ENCODE measurements at regions not wholly inside any gene's neighbourhood (a gene's known extent, or its start where the extent isn't known, plus 50 kb on each side); places are given as distances from the start of the nearest gene placed in this dataset.

DNA sequence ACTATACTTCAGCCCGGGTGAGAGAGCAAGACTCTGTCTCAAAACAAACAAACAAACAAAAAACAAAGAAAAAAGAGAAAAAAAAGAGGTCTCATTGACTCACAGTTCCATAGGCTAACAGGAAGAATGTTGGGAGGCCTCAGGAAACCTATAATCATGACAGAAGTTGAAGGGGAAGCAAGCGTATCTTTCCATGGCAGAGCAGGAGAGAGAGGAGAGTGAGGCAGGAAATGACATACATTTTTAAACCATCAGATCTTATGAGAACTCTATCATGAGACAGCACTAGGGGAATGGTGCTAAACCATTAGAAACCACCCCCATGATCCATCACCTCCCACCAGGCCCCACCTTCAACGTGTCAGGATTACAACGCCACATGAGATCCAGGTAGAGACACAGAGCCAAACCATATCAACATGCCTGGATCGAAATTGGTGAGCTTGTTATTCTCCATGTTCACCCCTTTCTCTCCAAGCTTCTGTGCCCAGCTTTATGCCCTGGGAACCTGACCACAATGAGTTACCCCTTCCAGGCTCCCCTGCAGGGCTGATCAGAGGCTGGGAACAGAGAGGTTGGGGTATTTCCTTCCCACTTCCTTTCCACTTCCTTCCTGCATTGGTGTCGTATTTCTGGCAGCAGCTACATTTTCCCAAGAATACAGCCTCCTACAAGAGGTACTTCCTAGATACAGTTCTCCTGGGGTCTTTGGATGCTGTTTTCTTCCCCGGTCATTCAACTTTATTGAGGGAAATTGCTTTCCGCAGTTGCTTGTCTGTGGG is 219.3 kb upstream of the FLRT2 start:
- no peak for DNase-seq (ENCODE audit: low spot score)
- in situ Hi-C loops (cut with MboI; ENCODE audit: low pct_unique_long_range_greater_than_20kb, low sequenced_read_pairs, unreplicated experiment) = no loop called here
- TF ChIP-seq, protein P1, sequence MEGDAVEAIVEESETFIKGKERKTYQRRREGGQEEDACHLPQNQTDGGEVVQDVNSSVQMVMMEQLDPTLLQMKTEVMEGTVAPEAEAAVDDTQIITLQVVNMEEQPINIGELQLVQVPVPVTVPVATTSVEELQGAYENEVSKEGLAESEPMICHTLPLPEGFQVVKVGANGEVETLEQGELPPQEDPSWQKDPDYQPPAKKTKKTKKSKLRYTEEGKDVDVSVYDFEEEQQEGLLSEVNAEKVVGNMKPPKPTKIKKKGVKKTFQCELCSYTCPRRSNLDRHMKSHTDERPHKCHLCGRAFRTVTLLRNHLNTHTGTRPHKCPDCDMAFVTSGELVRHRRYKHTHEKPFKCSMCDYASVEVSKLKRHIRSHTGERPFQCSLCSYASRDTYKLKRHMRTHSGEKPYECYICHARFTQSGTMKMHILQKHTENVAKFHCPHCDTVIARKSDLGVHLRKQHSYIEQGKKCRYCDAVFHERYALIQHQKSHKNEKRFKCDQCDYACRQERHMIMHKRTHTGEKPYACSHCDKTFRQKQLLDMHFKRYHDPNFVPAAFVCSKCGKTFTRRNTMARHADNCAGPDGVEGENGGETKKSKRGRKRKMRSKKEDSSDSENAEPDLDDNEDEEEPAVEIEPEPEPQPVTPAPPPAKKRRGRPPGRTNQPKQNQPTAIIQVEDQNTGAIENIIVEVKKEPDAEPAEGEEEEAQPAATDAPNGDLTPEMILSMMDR (IDR thresholded peaks at IDR 0.05; ENCODE audit: extremely low read depth, insufficient read depth, missing control alignments) = no peak

- no peak for DNase-seq (ENCODE audit: low spot score)
- in situ Hi-C loops (cut with MboI; ENCODE audit: low pct_unique_long_range_greater_than_20kb, low sequenced_read_pairs, unreplicated experiment) = no loop called here
- TF ChIP-seq, protein P1 (IDR thresholded peaks at IDR 0.05; ENCODE audit: extremely low read depth, insufficient read depth, missing control alignments) = no peak
Measured at GRCh38 chr14:85313560-85314207, 216.3 kb upstream of the FLRT2 start.

GRCh38 chr14:85315290-85315689 is 214.7 kb upstream of the FLRT2 start:
- in situ Hi-C loops (cut with MboI; ENCODE audit: low pct_unique_long_range_greater_than_20kb, low sequenced_read_pairs, unreplicated experiment) = no loop called here
- DNase-seq (ENCODE audit: low spot score) = no peak
- TF ChIP-seq, protein P1 (IDR thresholded peaks at IDR 0.05; ENCODE audit: extremely low read depth, insufficient read depth, missing control alignments) = no peak

DNA sequence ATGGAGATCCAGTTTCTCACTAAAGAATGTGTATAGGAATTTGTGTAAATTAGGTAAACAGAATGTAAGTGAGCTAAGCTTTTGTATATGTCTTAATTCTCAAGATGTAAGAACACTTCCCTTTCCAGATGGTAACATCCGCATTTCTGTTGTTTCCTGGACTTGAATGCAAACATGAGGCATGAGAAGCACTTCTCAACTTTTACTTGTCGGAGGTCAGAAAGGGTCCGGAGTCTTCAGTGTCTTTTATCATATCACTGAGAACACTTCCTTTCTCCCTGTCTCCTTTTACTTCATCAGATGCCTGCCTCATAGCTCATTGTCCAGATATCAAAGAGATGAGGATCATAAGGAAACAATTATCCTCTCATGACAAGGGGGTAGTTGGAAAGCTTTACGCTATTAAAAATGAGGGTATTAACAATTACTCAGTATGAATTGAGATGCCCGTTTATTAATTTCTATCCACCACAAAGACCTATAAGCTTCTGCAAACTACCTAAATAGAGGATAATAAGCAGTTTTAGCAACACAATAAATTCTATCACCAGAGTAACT is 214.1 kb upstream of the FLRT2 start:
- in situ Hi-C loops (cut with MboI; ENCODE audit: low pct_unique_long_range_greater_than_20kb, low sequenced_read_pairs, unreplicated experiment) = no loop called here
- TF ChIP-seq, protein P1 (IDR thresholded peaks at IDR 0.05; ENCODE audit: extremely low read depth, insufficient read depth, missing control alignments) = no peak
- DNase-seq (ENCODE audit: low spot score) = no peak

- DNase-seq (ENCODE audit: low spot score) = no peak
- TF ChIP-seq, protein P1 (IDR thresholded peaks at IDR 0.05; ENCODE audit: extremely low read depth, insufficient read depth, missing control alignments) = no peak
- in situ Hi-C loops (cut with MboI; ENCODE audit: low pct_unique_long_range_greater_than_20kb, low sequenced_read_pairs, unreplicated experiment) = no loop called here
Measured at GRCh38 chr14:85316701-85317410, 213.1 kb upstream of the FLRT2 start.

- DNase-seq (ENCODE audit: low spot score) = no peak
- in situ Hi-C loops (cut with MboI; ENCODE audit: low pct_unique_long_range_greater_than_20kb, low sequenced_read_pairs, unreplicated experiment) = no loop called here
Measured at GRCh38 chr14:85317491-85318021, 212.4 kb upstream of the FLRT2 start.

More at GRCh38 chr14:85317491-85318021, 212.4 kb upstream of the FLRT2 start:
- TF ChIP-seq, protein P1 (IDR thresholded peaks at IDR 0.05; ENCODE audit: extremely low read depth, insufficient read depth, missing control alignments) = no peak
